ENCODE measurements at regions not wholly inside any gene's neighbourhood (a gene's known extent, or its start where the extent isn't known, plus 50 kb on each side); places are given as distances from the start of the nearest gene placed in this dataset.

GRCh38 chr2:184078496-184078895 lies 519.8 kb upstream of the ZNF804A start:
- H3K36me3 Mint-ChIP-seq (ENCODE audit: insufficient read depth), result no peaks in the 10 kb centered on the region
- no peak overlapping the region for H3K27ac Mint-ChIP-seq
- no peaks in the 10 kb centered on the region for H3K27me3 Mint-ChIP-seq
- no peak overlapping the region for H3K4me3 Mint-ChIP-seq (ENCODE audit: low read depth)
- H3K9me3 Mint-ChIP-seq (ENCODE audit: low read depth), result no peaks in the 10 kb centered on the region
- no peak for DNase-seq (ENCODE audit: low spot score, unreplicated experiment)
- peaks cover 7% of the 10 kb centered on the region for H3K4me1 Mint-ChIP-seq (ENCODE audit: low read depth)
- TF ChIP-seq CTCF (IDR thresholded peaks at IDR 0.05; ENCODE audit: unreplicated experiment), result no peak

GRCh38 chr2:184091456-184091855 lies 506.9 kb upstream of the ZNF804A start:
- Mint-ChIP-seq H3K27ac (no peak overlapping the region), H3K4me1 (ENCODE audit: low read depth) (no peaks in the 10 kb centered on the region), H3K36me3 (ENCODE audit: insufficient read depth) (no peaks in the 10 kb centered on the region), H3K27me3 (no peaks in the 10 kb centered on the region), H3K4me3 (ENCODE audit: low read depth) (no peak overlapping the region), H3K9me3 (ENCODE audit: low read depth) (peaks cover 17% of the 10 kb centered on the region)
- no peak for TF ChIP-seq CTCF (IDR thresholded peaks at IDR 0.05; ENCODE audit: unreplicated experiment)
- no peak for DNase-seq (ENCODE audit: low spot score, unreplicated experiment)

DNA sequence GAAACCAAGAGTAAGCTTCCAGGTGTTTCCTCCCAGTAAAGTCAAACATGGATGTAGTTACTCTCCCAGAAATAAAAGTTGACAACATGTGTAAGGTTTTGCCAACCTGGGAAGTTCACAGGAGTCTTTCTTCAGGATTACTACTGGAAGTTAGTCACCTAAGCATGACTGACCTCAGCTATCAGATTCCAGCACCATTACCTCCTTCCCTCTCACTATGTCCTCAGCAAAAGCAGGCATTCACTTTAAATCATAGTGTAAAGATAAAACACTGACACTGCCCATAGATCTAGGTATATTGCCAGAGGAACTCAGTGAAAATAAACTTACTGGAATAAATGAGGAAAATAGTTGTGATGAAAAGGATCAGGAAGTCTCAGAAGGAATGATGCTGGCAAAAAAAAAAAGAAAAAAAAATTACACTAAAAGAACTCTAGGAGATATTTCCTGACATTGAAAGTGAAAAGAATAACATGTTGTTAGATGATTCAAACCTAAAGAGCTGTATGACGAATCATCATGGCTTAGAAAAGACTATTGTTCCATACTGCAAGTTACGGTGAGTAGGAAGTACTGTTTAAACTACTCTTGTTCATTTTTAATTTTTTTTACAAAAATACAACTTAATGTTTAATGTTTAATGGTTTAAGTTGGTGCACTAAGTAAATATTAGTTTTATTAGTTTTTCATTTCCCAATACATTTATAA lies 484.5 kb upstream of the ZNF804A start:
- H3K4me3 Mint-ChIP-seq (ENCODE audit: low read depth), result no peak overlapping the region
- DNase-seq (ENCODE audit: low spot score, unreplicated experiment), result no peak
- peaks cover 1% of the 10 kb centered on the region for H3K4me1 Mint-ChIP-seq (ENCODE audit: low read depth)
- no peaks in the 10 kb centered on the region for H3K9me3 Mint-ChIP-seq (ENCODE audit: low read depth)
- no peak overlapping the region for H3K27ac Mint-ChIP-seq
- no peaks in the 10 kb centered on the region for H3K36me3 Mint-ChIP-seq (ENCODE audit: insufficient read depth)
- TF ChIP-seq CTCF (IDR thresholded peaks at IDR 0.05; ENCODE audit: unreplicated experiment), result no peak
- H3K27me3 Mint-ChIP-seq, result no peaks in the 10 kb centered on the region

DNA sequence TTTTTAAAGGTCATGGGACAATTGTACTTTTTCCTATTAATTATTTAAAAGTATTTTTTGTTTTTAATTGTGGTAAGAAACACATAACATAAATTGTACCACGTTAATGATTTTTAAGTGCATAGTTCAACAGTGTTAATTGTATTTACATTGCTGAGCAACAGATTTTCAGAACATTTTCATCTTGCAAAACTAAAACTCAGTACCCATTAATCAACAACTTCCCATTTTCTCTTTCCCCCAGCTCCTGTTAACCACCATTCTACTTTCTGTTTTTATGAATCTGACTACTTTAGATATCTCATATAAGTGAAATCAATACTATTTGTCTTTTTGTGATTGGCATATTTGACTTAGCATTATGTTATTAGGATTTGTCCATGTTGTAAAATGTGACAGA lies 483.9 kb upstream of the ZNF804A start:
- no peaks in the 10 kb centered on the region for H3K9me3 Mint-ChIP-seq (ENCODE audit: low read depth)
- H3K36me3 Mint-ChIP-seq (ENCODE audit: insufficient read depth), result no peaks in the 10 kb centered on the region
- H3K4me1 Mint-ChIP-seq (ENCODE audit: low read depth), result peaks cover 1% of the 10 kb centered on the region
- H3K27me3 Mint-ChIP-seq, result no peaks in the 10 kb centered on the region
- H3K4me3 Mint-ChIP-seq (ENCODE audit: low read depth), result no peak overlapping the region
- H3K27ac Mint-ChIP-seq, result no peak overlapping the region
- no peak for DNase-seq (ENCODE audit: low spot score, unreplicated experiment)
- TF ChIP-seq CTCF (IDR thresholded peaks at IDR 0.05; ENCODE audit: unreplicated experiment), result no peak

- no peak for DNase-seq (ENCODE audit: low spot score, unreplicated experiment)
- no peak for TF ChIP-seq CTCF (IDR thresholded peaks at IDR 0.05; ENCODE audit: unreplicated experiment)
- Mint-ChIP-seq H3K9me3 (ENCODE audit: low read depth) (no peaks in the 10 kb centered on the region), H3K4me3 (ENCODE audit: low read depth) (no peak overlapping the region), H3K27me3 (no peaks in the 10 kb centered on the region), H3K4me1 (ENCODE audit: low read depth) (no peaks in the 10 kb centered on the region), H3K27ac (no peak overlapping the region), H3K36me3 (ENCODE audit: insufficient read depth) (no peaks in the 10 kb centered on the region)
Measured at GRCh38 chr2:184119989-184120800, 478.1 kb upstream of the ZNF804A start.

Data from progenitor cell of endocrine pancreas (in vitro differentiated cells).